ENCODE measurements at regions not wholly inside any gene's neighbourhood (a gene's known extent, or its start where the extent isn't known, plus 50 kb on each side); places are given as distances from the start of the nearest gene placed in this dataset.

DNA sequence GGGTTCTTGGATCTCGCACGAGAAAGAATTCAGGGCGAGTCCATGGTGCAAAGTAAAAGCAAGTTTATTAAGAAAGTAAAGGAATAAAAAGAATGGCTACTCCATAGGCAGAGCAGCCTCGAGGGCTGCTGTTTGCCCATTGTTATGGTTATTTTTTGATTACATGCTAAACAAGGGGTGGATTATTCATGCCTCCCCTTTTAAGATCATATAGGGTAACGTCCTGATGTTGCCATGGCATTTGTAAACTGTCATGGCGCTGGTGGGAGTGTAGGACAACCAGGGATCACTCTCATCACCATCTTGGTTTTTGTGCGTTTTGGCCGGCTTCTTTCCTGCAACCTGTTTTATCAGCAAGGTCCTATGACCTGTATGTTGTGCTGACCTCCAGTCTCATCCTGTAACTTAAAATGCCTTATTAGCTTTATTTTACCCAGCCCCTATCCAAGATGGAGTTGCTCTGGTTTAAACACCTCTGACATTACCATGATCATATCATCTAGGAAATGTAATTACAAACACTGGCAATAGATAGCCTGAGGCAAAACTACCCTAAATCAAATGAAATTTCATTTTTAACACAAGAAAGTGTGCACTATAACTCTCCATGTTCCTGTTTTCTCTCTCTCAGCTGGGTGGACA is 94.3 kb upstream of the ATXN3L start (continued):
- TF ChIP-seq, protein P1, sequence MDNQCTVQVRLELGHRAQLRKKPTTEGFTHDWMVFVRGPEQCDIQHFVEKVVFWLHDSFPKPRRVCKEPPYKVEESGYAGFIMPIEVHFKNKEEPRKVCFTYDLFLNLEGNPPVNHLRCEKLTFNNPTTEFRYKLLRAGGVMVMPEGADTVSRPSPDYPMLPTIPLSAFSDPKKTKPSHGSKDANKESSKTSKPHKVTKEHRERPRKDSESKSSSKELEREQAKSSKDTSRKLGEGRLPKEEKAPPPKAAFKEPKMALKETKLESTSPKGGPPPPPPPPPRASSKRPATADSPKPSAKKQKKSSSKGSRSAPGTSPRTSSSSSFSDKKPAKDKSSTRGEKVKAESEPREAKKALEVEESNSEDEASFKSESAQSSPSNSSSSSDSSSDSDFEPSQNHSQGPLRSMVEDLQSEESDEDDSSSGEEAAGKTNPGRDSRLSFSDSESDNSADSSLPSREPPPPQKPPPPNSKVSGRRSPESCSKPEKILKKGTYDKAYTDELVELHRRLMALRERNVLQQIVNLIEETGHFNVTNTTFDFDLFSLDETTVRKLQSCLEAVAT (IDR thresholded peaks at IDR 0.05) = no peak

DNA sequence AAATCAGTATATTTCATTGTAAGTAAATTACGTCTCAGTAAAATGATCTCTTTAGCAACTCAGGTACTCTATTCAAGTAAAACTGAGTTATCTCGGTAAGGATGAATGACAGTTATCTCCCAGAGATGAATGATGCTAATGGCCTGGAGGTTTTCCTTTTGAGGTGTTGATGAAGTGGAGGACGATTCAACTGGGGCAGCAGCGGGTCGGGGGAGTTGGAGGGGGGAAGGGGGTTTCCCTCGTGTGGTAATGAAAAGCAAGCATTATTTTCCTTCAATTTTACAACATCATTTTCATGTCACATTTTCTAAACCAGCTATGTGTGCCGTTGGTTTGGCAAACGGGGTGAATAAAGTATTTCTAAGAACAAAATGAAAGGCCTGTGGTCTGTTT is 92.4 kb upstream of the ATXN3L start:
- intact Hi-C loops (cut with micrococcal nuclease; ENCODE audit: unreplicated experiment) (no loop called here), in situ Hi-C loops (cut with MboI) (no loop called here)
- FAIRE-seq = no peak
- BruUV-seq (replicated peaks) = no TSS peak
- H3K36me3 ChIP-seq (ENCODE audit: control insufficient read depth in 2 of 2, insufficient read depth in 2 of 2, low read length in 1 of 2) = no peaks in the 10 kb centered on the region
- no peaks in the 10 kb centered on the region for H3K9me3 ChIP-seq (replicated peaks; ENCODE audit: control insufficient read depth, insufficient read depth, low read length)
- no peak overlapping the region for H3K9ac ChIP-seq (ENCODE audit: control insufficient read depth, insufficient read depth, low read length)
- ChIA-PET RAD21 (ENCODE audit: unreplicated experiment) (no interaction called here), CTCF (no interaction called here), SMC1A (ENCODE audit: uncharacterized antibody, unreplicated experiment) (no interaction called here), POLR2A (no interaction called here)
- H3K79me2 ChIP-seq (ENCODE audit: control insufficient read depth, insufficient read depth, low read length) = no peaks in the 10 kb centered on the region
- no peak for ATAC-seq
- 6% methylated on average over 8 of the region's 8 CpGs for WGBS (ENCODE audit: insufficient coverage, insufficient replicate concordance, low lambda C conversion rate, missing lambda C conversion rate)
- no peak overlapping the region for H3K27ac ChIP-seq (ENCODE audit: control insufficient read depth, insufficient read depth)
- no peak overlapping the region for H3K4me2 ChIP-seq (ENCODE audit: control insufficient read depth, insufficient read depth)
- H3K4me3 ChIP-seq = no peak overlapping the region
- no peaks in the 10 kb centered on the region for H3K4me1 ChIP-seq (ENCODE audit: control insufficient read depth, insufficient read depth, low read length)
- no peaks in the 10 kb centered on the region for H3K27me3 ChIP-seq (replicated peaks in 1 of 2; ENCODE audit: control insufficient read depth in 2 of 2, insufficient read depth in 2 of 2, low read length in 1 of 2)
- no peak overlapping the region for H2AFZ ChIP-seq (ENCODE audit: control insufficient read depth, low read depth, low read length)
- TF ChIP-seq RAD21 (IDR thresholded peaks at IDR 0.05; ENCODE audit: insufficient read depth, low read depth, low read length) (no peak), EED (IDR thresholded peaks at IDR 0.05; ENCODE audit: low read depth) (no peak), SREBF2 (IDR thresholded peaks at IDR 0.05; ENCODE audit: low read length) (no peak), DPF2 (IDR thresholded peaks at IDR 0.05) (no peak), BHLHE40 (IDR thresholded peaks at IDR 0.05; ENCODE audit: borderline replicate concordance in 1 of 2, low read depth in 2 of 2, low read length in 1 of 2) (no peak), NR2C1 (IDR thresholded peaks at IDR 0.05) (no peak), CEBPB (IDR thresholded peaks at IDR 0.05; ENCODE audit: borderline replicate concordance in 1 of 2, low read depth in 2 of 2, low read length in 2 of 2) (no peak), POLR2A (IDR thresholded peaks at IDR 0.05; ENCODE audit: low read depth, low read length) (no peak), JUNB (IDR thresholded peaks at IDR 0.05) (no peak), SUPT20H (IDR thresholded peaks at IDR 0.05; ENCODE audit: borderline replicate concordance, control insufficient read depth, low read depth, low read length) (no peak), POU2F2 (IDR thresholded peaks at IDR 0.05; ENCODE audit: borderline replicate concordance, low read depth, low read length) (no peak), POLR2AphosphoS5 (IDR thresholded peaks at IDR 0.05; ENCODE audit: low read length) (no peak), ZZZ3 (IDR thresholded peaks at IDR 0.05; ENCODE audit: control insufficient read depth, insufficient read length, low read depth) (no peak)
- TF ChIP-seq, protein P2, sequence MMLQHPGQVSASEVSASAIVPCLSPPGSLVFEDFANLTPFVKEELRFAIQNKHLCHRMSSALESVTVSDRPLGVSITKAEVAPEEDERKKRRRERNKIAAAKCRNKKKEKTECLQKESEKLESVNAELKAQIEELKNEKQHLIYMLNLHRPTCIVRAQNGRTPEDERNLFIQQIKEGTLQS (IDR thresholded peaks at IDR 0.05; ENCODE audit: borderline replicate concordance, extremely low read depth, low read depth, low read length) = no peak
- TF ChIP-seq, protein P3, sequence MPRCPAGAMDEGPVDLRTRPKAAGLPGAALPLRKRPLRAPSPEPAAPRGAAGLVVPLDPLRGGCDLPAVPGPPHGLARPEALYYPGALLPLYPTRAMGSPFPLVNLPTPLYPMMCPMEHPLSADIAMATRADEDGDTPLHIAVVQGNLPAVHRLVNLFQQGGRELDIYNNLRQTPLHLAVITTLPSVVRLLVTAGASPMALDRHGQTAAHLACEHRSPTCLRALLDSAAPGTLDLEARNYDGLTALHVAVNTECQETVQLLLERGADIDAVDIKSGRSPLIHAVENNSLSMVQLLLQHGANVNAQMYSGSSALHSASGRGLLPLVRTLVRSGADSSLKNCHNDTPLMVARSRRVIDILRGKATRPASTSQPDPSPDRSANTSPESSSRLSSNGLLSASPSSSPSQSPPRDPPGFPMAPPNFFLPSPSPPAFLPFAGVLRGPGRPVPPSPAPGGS (IDR thresholded peaks at IDR 0.05; ENCODE audit: borderline replicate concordance, insufficient read depth, low read depth, low read length, poor library complexity, severe bottlenecking) = no peak
- no peaks in the 10 kb centered on the region for H4K20me1 ChIP-seq (ENCODE audit: control insufficient read depth, insufficient read depth)
- DNase-seq (ENCODE audit: low read depth, low spot score) = no peak
